Transverse colon (tissue), 4 donors: ENCODE measurements at regions not wholly inside any gene's neighbourhood (a gene's known extent, or its start where the extent isn't known, plus 50 kb on each side); places are given as distances from the start of the nearest gene placed in this dataset.
"Not testable (repeated sequence)": the region's sequence is repeated elsewhere in the genome, so short reads cannot be mapped to it uniquely, and the experiment has no call there.

Experiments
- CTCF ChIP-seq, 5 experiments: fragments of 200-600 bp in 3 of 5; fragments of 450-650 bp in 2 of 5; sonication (generic) in 3 of 5; IDR thresholded peaks; 1 replicate in 2 of 5; 2 replicates in 3 of 5; pipeline ENCODE4 v1.5.1; 2016 to 2017; ENCODE audit warnings: antibody characterized with exemption in 5 of 5, inconsistent platforms in 3 of 5, mild to moderate bottlenecking in 2 of 5, moderate library complexity in 1 of 5
- EP300 ChIP-seq: sonication (generic); formaldehyde crosslinking; IDR thresholded peaks from one replicate; pipeline ENCODE4 v1.6.1; 2017; ENCODE audit warnings: antibody characterized with exemption, low read depth
- POLR2A ChIP-seq: fragments of 450-650 bp; IDR thresholded peaks from one replicate; pipeline ENCODE4 v1.6.1; 2016; ENCODE audit warnings: antibody characterized with exemption, mild to moderate bottlenecking, moderate library complexity
- POLR2AphosphoS5 ChIP-seq, 3 donors: sonication (generic); formaldehyde crosslinking; IDR thresholded peaks; one replicate each; pipeline ENCODE4 v1.6.1; 2016; ENCODE audit warnings: antibody characterized with exemption in 3 of 3

GRCh38 chr5:99471726-99472125, 542.9 kb upstream of the CHD1 start:
- TF ChIP-seq CTCF (IDR thresholded peaks at IDR 0.05); POLR2A; EP300; POLR2AphosphoS5 (IDR thresholded peaks at IDR 0.05): not testable (repeated sequence)
